Activated T-cell treated with anti-CD3 and anti-CD28 coated beads for 48 hours (primary cell): ENCODE measurements at regions not wholly inside any gene's neighbourhood (a gene's known extent, or its start where the extent isn't known, plus 50 kb on each side); places are given as distances from the start of the nearest gene placed in this dataset.
"Not testable (repeated sequence)": the region's sequence is repeated elsewhere in the genome, so short reads cannot be mapped to it uniquely, and the experiment has no call there.

ENCODE experiments used
- DNase-seq: peaks from one replicate; pipeline ENCODE4 v3.0.0-alpha.2; 2020; ENCODE audit warnings: low read depth

- no peak for DNase-seq
These were observed 1007.0 kb upstream of the NUDT12 start for GRCh38 chr5:104569621-104570020.

GRCh38 chr5:104564530-104564929 lies 1001.9 kb upstream of the NUDT12 start:
- no peak for DNase-seq

- no peak for DNase-seq
These were observed 994.4 kb upstream of the NUDT12 start for GRCh38 chr5:104556957-104557356.

GRCh38 chr5:104551628-104552027 lies 989.0 kb upstream of the NUDT12 start:
- DNase-seq, result no peak

GRCh38 chr5:104546871-104547270 lies 984.3 kb upstream of the NUDT12 start:
- DNase-seq, result not testable (repeated sequence)

- no peak for DNase-seq
These were observed 978.7 kb upstream of the NUDT12 start for GRCh38 chr5:104541141-104541785.

GRCh38 chr5:104540448-104540847 lies 977.9 kb upstream of the NUDT12 start:
- DNase-seq, result no peak

- no peak for DNase-seq
These were observed 977.2 kb upstream of the NUDT12 start for GRCh38 chr5:104539618-104540350.

GRCh38 chr5:104538734-104539133 lies 976.1 kb upstream of the NUDT12 start:
- no peak for DNase-seq

GRCh38 chr5:104533498-104533897 lies 970.9 kb upstream of the NUDT12 start:
- no peak for DNase-seq

- no peak for DNase-seq
These were observed 964.3 kb upstream of the NUDT12 start for GRCh38 chr5:104526866-104527265.

GRCh38 chr5:104513640-104514072 lies 951.1 kb upstream of the NUDT12 start:
- no peak for DNase-seq

GRCh38 chr5:104513121-104513602 lies 950.6 kb upstream of the NUDT12 start:
- DNase-seq, result no peak

- no peak for DNase-seq
These were observed 949.7 kb upstream of the NUDT12 start for GRCh38 chr5:104512063-104512825.

GRCh38 chr5:104498281-104498680 lies 935.7 kb upstream of the NUDT12 start:
- DNase-seq, result no peak

- DNase-seq, result no peak
These were observed 931.5 kb upstream of the NUDT12 start for GRCh38 chr5:104494083-104494482.

- no peak for DNase-seq
These were observed 910.2 kb upstream of the NUDT12 start for GRCh38 chr5:104472811-104473210.

GRCh38 chr5:104456122-104456521 lies 893.5 kb upstream of the NUDT12 start:
- DNase-seq, result no peak

GRCh38 chr5:104452550-104452949 lies 890.0 kb upstream of the NUDT12 start:
- no peak for DNase-seq

- DNase-seq, result not testable (repeated sequence)
These were observed 889.3 kb upstream of the NUDT12 start for GRCh38 chr5:104451911-104452310.

GRCh38 chr5:104444656-104445055 lies 882.1 kb upstream of the NUDT12 start:
- no peak for DNase-seq

- DNase-seq, result no peak
These were observed 881.1 kb upstream of the NUDT12 start for GRCh38 chr5:104443706-104444105.

GRCh38 chr5:104431981-104432380 lies 869.4 kb upstream of the NUDT12 start:
- no peak for DNase-seq
